Astrocyte (in vitro differentiated cells and primary cell): ENCODE measurements at regions not wholly inside any gene's neighbourhood (a gene's known extent, or its start where the extent isn't known, plus 50 kb on each side); places are given as distances from the start of the nearest gene placed in this dataset.

ENCODE experiments used
- DNase-seq: peaks from one replicate; pipeline ENCODE4 v3.0.0-alpha.2; 2010; ENCODE audit warnings: low read depth
- FAIRE-seq: peaks from 2 replicates; lab custom pipeline; 2011; peaks lifted over from hg19 to GRCh38; lab: Jason Lieb, UNC
- H2AFZ ChIP-seq: 2 replicates; pipeline ENCODE4 v1.6.0; 2012; ENCODE audit warnings: low read depth, low read length, inconsistent platforms
- H3K27ac ChIP-seq: 2 replicates; pipeline ENCODE4 v1.5.1; 2011; ENCODE audit warnings: low read depth, low read length, inconsistent platforms
- H3K27me3 ChIP-seq: 2 replicates; pipeline ENCODE4 v1.6.0; 2011; ENCODE audit warnings: low read length, inconsistent platforms; ENCODE audit not compliant: insufficient read depth
- H3K36me3 ChIP-seq: 2 replicates; pipeline ENCODE4 v1.5.1; 2011; ENCODE audit warnings: low read length, inconsistent platforms; ENCODE audit not compliant: insufficient read depth
- H3K4me1 ChIP-seq: 2 replicates; pipeline ENCODE4 v1.5.1; 2011; ENCODE audit warnings: low read length, inconsistent platforms; ENCODE audit not compliant: insufficient read depth
- H3K4me2 ChIP-seq: 2 replicates; pipeline ENCODE4 v1.6.0; 2012; ENCODE audit warnings: low read length, inconsistent platforms
- H3K4me3 ChIP-seq: 2 replicates; pipeline ENCODE4 v1.5.1; 2011; ENCODE audit warnings: low read depth, mild to moderate bottlenecking, low read length, inconsistent platforms; ENCODE audit not compliant: insufficient read depth
- H3K79me2 ChIP-seq: 2 replicates; pipeline ENCODE4 v1.6.0; 2012; ENCODE audit warnings: mild to moderate bottlenecking, low read length, inconsistent platforms; ENCODE audit not compliant: insufficient read depth
- H3K9ac ChIP-seq: 2 replicates; pipeline ENCODE4 v1.6.0; 2012; ENCODE audit warnings: mild to moderate bottlenecking, low read length, inconsistent platforms
- H3K9me3 ChIP-seq: 2 replicates; pipeline ENCODE4 v1.5.1; 2012; ENCODE audit warnings: low read depth, mild to moderate bottlenecking, low read length, inconsistent platforms; ENCODE audit not compliant: insufficient read depth
- H4K20me1 ChIP-seq: 2 replicates; pipeline ENCODE4 v1.6.0; 2012; ENCODE audit warnings: low read length, inconsistent platforms; ENCODE audit not compliant: insufficient read depth
- H3K27ac Mint-ChIP-seq: one replicate; pipeline ENCODE4 v1.8.0; 2021; ENCODE audit warnings: mild to moderate bottlenecking, mixed read lengths; ENCODE audit not compliant: unreplicated experiment
- H3K27me3 Mint-ChIP-seq: one replicate; pipeline ENCODE4 v1.8.0; 2021; ENCODE audit warnings: low read depth, mixed read lengths; ENCODE audit not compliant: unreplicated experiment
- H3K36me3 Mint-ChIP-seq: one replicate; pipeline ENCODE4 v1.8.0; 2021; ENCODE audit warnings: low read depth, mixed read lengths; ENCODE audit not compliant: unreplicated experiment
- H3K4me1 Mint-ChIP-seq: one replicate; pipeline ENCODE4 v1.8.0; 2021; ENCODE audit warnings: low read depth, mixed read lengths; ENCODE audit not compliant: unreplicated experiment
- H3K4me3 Mint-ChIP-seq: one replicate; pipeline ENCODE4 v1.8.0; 2021; ENCODE audit warnings: mild to moderate bottlenecking, moderate library complexity, mixed read lengths; ENCODE audit not compliant: unreplicated experiment
- H3K9me3 Mint-ChIP-seq: one replicate; pipeline ENCODE4 v1.8.0; 2021; ENCODE audit warnings: mild to moderate bottlenecking, mixed read lengths; ENCODE audit not compliant: unreplicated experiment
- EZH2 ChIP-seq: IDR thresholded peaks from 2 replicates; pipeline ENCODE4 v1.6.1; 2012; ENCODE audit warnings: mild to moderate bottlenecking, low read length, inconsistent platforms; ENCODE audit not compliant: insufficient read depth
- TF ChIP-seq, protein P1 (sequence below): IDR thresholded peaks from 2 replicates; pipeline ENCODE4 v1.5.1; 2011; ENCODE audit warnings: low read depth, mild to moderate bottlenecking, inconsistent platforms, low read length, moderate library complexity; ENCODE audit not compliant: insufficient read depth

GRCh38 chr3:78070188-78070587 lies 1030.3 kb downstream of the ROBO2 start:
- H3K4me2 ChIP-seq, result no peak overlapping the region
- H3K4me1 ChIP-seq, result no peaks in the 10 kb centered on the region
- no peak for DNase-seq
- no peak overlapping the region for H2AFZ ChIP-seq
- no peak overlapping the region for H3K9ac ChIP-seq
- Mint-ChIP-seq H3K9me3 (no peaks in the 10 kb centered on the region), H3K4me3 (no peak overlapping the region), H3K27ac (no peak overlapping the region), H3K36me3 (no peaks in the 10 kb centered on the region), H3K27me3 (no peaks in the 10 kb centered on the region), H3K4me1 (no peaks in the 10 kb centered on the region)
- H4K20me1 ChIP-seq, result no peaks in the 10 kb centered on the region
- no peak overlapping the region for H3K27ac ChIP-seq
- no peaks in the 10 kb centered on the region for H3K9me3 ChIP-seq
- TF ChIP-seq EZH2, result no peak
- TF ChIP-seq, protein P1, sequence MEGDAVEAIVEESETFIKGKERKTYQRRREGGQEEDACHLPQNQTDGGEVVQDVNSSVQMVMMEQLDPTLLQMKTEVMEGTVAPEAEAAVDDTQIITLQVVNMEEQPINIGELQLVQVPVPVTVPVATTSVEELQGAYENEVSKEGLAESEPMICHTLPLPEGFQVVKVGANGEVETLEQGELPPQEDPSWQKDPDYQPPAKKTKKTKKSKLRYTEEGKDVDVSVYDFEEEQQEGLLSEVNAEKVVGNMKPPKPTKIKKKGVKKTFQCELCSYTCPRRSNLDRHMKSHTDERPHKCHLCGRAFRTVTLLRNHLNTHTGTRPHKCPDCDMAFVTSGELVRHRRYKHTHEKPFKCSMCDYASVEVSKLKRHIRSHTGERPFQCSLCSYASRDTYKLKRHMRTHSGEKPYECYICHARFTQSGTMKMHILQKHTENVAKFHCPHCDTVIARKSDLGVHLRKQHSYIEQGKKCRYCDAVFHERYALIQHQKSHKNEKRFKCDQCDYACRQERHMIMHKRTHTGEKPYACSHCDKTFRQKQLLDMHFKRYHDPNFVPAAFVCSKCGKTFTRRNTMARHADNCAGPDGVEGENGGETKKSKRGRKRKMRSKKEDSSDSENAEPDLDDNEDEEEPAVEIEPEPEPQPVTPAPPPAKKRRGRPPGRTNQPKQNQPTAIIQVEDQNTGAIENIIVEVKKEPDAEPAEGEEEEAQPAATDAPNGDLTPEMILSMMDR, result no peak
- no peaks in the 10 kb centered on the region for H3K79me2 ChIP-seq
- no peaks in the 10 kb centered on the region for H3K27me3 ChIP-seq
- no peaks in the 10 kb centered on the region for H3K36me3 ChIP-seq
- FAIRE-seq, result no peak
- no peak overlapping the region for H3K4me3 ChIP-seq

DNA sequence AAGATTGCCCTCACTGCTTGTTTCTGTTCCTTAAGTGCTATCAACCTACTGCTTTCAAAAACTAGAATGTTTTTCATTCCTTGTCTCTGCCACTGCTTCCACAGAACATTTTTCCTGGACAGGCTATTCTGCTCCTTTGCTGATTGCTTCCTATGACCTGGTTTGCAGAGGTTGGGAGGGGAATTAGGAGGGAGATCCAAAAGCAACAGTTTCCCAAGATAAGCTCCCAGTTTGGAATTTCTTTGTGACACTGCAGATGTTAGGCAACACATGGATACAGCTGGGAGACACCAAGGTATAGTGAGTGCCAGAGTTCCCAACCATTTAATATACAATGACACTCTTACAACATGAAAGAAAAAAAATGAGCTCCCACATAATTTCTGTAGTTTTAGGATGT lies 1036.5 kb downstream of the ROBO2 start:
- peak; percentile 31 for DNase-seq
- Histone ChIP-seq H4K20me1 (no peaks in the 10 kb centered on the region), H3K36me3 (no peaks in the 10 kb centered on the region), H3K4me1 (no peaks in the 10 kb centered on the region), H3K4me3 (no peak overlapping the region), H3K4me2 (no peak overlapping the region), H3K27me3 (no peaks in the 10 kb centered on the region), H3K27ac (no peak overlapping the region), H3K9ac (no peak overlapping the region), H3K79me2 (no peaks in the 10 kb centered on the region), H3K9me3 (no peaks in the 10 kb centered on the region), H2AFZ (no peak overlapping the region)
- FAIRE-seq, result no peak
- Mint-ChIP-seq H3K36me3 (no peaks in the 10 kb centered on the region), H3K9me3 (no peaks in the 10 kb centered on the region), H3K27me3 (no peaks in the 10 kb centered on the region), H3K4me1 (peaks cover 7% of the 10 kb centered on the region), H3K27ac (no peak overlapping the region), H3K4me3 (no peak overlapping the region)
- no peak for TF ChIP-seq EZH2
- TF ChIP-seq, protein P1, result no peak

GRCh38 chr3:78077178-78077577 lies 1037.3 kb downstream of the ROBO2 start:
- no peaks in the 10 kb centered on the region for H3K27me3 ChIP-seq
- H3K4me1 ChIP-seq, result no peaks in the 10 kb centered on the region
- H2AFZ ChIP-seq, result no peak overlapping the region
- H3K79me2 ChIP-seq, result no peaks in the 10 kb centered on the region
- no peaks in the 10 kb centered on the region for H3K36me3 ChIP-seq
- no peaks in the 10 kb centered on the region for H4K20me1 ChIP-seq
- Mint-ChIP-seq H3K27ac (no peak overlapping the region), H3K36me3 (no peaks in the 10 kb centered on the region), H3K9me3 (no peaks in the 10 kb centered on the region), H3K27me3 (no peaks in the 10 kb centered on the region), H3K4me1 (peaks cover 7% of the 10 kb centered on the region), H3K4me3 (no peak overlapping the region)
- no peak overlapping the region for H3K9ac ChIP-seq
- no peaks in the 10 kb centered on the region for H3K9me3 ChIP-seq
- no peak for FAIRE-seq
- H3K4me3 ChIP-seq, result no peak overlapping the region
- no peak overlapping the region for H3K27ac ChIP-seq
- no peak overlapping the region for H3K4me2 ChIP-seq
- TF ChIP-seq, protein P1, result no peak
- TF ChIP-seq EZH2, result no peak
- DNase-seq, result no peak
